GM12891 (cell line): ENCODE measurements at regions not wholly inside any gene's neighbourhood (a gene's known extent, or its start where the extent isn't known, plus 50 kb on each side); places are given as distances from the start of the nearest gene placed in this dataset.

Experiments used
- PAX5 ChIP-seq: IDR thresholded peaks from 2 replicates; pipeline ENCODE4 v1.6.1; 2011; ENCODE audit warnings: low read length, moderate library complexity, mild to moderate bottlenecking; ENCODE audit not compliant: insufficient read depth, severe bottlenecking
- POLR2A ChIP-seq: IDR thresholded peaks from 2 replicates; pipeline ENCODE4 v1.6.1; 2011; ENCODE audit warnings: low read depth, low read length, control low read depth
- POLR2AphosphoS5 ChIP-seq: IDR thresholded peaks from 2 replicates; pipeline ENCODE4 v1.6.1; 2011; ENCODE audit warnings: low read depth, low read length, control low read depth
- SPI1 ChIP-seq: IDR thresholded peaks from 2 replicates; pipeline ENCODE4 v1.6.1; 2011; ENCODE audit warnings: low read depth, low read length, control low read depth

DNA sequence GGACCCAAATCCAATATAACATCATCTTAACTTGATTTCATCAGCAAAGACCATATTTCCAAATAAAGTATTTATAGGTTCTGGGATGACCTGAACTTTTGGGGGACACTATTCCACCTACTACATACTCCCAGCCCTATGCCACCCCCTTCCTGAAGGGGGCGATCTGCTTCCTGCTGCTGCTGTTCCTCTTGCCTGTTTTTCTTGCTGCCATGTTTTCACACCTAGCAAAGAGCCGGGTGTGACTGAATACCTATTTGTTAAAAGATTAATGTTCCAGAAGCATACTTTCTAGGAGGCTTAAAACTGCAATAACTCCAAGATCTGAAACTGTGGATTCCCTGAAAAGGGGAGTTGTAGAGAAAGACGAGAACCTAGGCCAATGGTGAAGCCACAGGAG is 89.7 kb downstream of the ICOS start:
- TF ChIP-seq POLR2AphosphoS5, result no peak
- TF ChIP-seq POLR2A, result no peak
- TF ChIP-seq PAX5, result no peak
- TF ChIP-seq SPI1, result no peak
